HG02623 (cell line): ENCODE measurements at regions not wholly inside any gene's neighbourhood (a gene's known extent, or its start where the extent isn't known, plus 50 kb on each side); places are given as distances from the start of the nearest gene placed in this dataset.
"Not testable (repeated sequence)": the region's sequence is repeated elsewhere in the genome, so short reads cannot be mapped to it uniquely, and the experiment has no call there.

Experiments
- ATAC-seq: cut with Tn5 transposase; IDR thresholded peaks from one replicate; pipeline ENCODE4 v1.9.1; 2021; ENCODE audit warnings: moderate library complexity; ENCODE audit not compliant: unreplicated experiment

DNA sequence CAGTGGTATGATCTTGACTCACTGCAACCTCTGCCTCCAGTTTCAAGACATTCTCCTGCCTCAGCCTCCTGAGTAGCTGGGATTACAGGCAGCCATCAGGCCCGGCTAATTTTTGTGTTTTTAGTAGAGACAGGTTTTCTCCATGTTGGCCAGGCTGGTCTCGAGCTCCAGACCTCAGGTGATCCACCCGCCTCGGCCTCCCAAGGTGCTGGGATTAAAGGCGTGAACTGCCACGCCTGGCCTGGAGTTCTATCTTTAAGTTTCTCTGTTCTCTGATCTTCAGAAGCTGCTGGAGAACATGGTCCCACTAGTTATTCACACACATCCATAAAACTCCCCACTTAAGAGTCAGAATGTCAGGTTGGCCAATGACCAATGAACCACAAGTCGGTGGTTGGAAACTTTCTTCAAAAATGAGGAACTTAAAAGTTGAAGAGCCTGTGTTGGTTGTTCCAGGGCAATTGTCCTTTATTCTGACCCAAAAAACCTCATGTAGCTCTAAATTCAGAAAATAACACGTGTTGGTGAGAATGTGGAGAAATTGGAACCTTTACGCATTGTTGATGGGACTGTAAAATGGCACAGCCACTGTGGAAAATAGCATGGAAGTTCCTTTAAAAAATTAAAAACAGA, 55.9 kb upstream of the PIK3CB start:
- peak; percentile 82 for ATAC-seq

DNA sequence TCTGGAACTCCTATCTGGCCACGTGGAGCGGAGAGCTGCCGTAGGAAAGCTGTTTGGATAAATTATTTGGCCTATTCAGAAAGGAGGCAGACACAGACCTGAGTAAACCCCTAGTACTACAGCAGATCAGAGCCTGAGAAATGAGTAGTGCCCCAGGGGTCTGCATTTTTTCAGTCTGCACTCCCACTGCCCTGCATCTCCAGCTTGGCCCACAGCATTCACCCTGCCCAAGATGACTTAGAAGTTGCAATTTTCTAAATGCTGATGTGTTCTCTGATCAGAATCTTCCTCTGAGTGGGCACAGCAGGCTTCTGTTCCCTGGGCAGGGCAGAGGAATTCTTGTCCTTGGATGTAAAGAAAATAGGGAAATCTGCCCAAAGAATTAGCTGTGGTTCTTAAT, 55.1 kb upstream of the PIK3CB start:
- ATAC-seq, result no peak

DNA sequence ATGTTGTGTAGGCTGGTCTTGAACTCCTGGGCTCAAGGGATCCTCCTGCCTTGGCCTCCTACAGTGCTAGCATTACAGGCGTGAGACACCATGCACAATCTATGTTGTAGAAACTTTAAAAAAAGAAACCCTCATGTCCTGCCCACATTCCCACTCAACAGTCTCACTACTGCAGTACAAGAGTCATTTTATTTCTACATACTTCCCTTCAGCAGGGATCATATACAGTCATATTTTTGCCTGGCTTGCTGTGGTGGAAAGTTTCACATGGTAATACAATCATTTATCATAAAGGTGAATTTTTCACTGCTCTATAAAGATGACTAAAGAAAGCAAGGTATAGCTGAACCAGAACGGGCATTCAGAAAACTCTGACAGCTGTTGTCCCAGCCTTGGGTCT, 53.8 kb upstream of the PIK3CB start:
- ATAC-seq, result peak; percentile 40

DNA sequence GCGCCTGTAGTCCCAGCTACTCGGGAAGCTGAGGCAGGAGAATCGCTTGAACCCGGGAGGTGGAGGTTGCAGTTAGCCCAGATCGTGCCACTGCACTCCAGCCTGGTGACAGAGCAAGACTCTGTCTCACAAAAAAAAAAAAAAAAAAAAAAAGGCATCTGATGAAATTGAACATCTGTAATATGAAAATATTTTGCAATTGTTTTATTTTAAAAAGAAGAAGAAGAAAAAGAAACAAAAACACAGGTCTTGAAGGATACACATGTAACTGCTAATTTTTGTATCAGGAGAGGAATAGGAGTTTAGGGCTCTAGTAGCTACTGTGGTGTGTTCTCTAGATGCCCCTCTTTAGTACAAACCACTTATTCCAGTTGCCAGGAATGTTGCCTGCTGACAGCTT, 51.4 kb upstream of the PIK3CB start:
- ATAC-seq, result not testable (repeated sequence)
